Left kidney (tissue), 1 donor: ENCODE measurements at regions not wholly inside any gene's neighbourhood (a gene's known extent, or its start where the extent isn't known, plus 50 kb on each side); places are given as distances from the start of the nearest gene placed in this dataset.
"Not testable (repeated sequence)": the region's sequence is repeated elsewhere in the genome, so short reads cannot be mapped to it uniquely, and the experiment has no call there.

Experiments used
- DNase-seq: peaks from one replicate; pipeline ENCODE4 v3.0.0-alpha.2; 2013

DNA sequence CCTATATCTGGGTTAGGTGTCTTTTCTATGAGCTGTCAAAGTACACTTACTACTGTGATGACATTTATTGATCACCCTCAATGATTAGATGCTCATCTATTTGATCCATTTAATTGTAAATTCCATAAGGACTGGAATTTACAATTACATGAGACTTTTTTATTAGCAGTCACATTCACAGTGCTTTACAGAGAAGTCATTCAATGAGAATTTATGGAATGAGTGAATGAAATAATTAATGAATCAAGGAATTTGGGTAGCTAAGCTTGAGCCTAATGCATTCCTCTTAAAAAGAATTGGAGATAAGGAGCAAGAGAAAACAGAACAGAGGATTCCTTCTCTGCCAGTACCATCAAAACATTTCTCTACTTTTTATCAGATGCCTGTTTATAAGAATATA, 1437.5 kb upstream of the CDH8 start:
- DNase-seq, result no peak

- DNase-seq, result no peak
Observed at GRCh38 chr16:63467513-63467912, 1431.3 kb upstream of the CDH8 start.

- no peak for DNase-seq
Observed at GRCh38 chr16:63462316-63462715, 1426.1 kb upstream of the CDH8 start.

DNA sequence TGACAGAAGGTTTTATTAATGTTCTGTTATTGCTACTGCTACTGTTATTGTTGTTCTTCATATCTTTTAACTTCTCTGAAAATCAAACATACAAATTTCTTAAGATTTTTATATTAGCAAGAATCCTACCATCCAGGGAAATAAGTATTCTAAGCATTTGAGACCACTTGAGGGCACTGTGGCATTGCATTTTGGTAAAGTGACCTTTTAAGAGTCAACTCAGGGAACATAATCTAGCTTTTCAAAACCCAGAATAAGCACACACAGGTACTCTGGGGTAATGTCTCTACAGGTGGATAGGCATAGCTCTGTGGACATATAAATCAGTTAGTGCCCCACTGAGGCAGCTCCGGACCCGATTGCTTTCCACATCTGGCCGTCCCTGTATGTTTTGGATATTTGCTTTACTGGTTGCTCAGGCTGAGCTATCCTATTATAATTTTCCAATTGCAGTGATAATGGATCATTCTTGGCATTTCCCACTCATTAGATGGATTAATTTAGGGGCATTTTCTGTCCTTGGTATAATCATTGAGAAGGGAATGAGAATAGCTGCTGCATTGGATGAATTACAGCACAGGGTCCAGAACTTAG, 1425.1 kb upstream of the CDH8 start:
- DNase-seq, result peak; percentile 62

DNA sequence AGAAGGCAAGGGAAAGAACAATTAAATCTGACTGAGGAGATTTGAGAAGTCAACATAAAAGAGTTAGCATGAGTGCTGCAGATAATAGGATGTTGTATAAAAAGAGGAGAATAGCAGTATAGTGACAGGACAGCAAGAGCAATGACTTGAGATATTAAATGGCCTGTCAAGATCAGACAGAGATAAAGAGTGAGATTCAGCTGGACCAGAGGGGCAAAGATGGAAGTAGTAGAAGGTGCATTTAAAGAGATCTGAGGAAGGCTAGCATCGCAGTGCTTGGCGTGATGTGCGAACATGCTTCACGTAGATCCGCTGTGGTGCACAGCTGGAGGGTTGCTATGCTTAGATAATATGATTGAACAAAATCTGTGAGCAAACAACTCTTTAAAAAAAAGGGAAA, 1422.6 kb upstream of the CDH8 start:
- DNase-seq, result no peak

GRCh38 chr16:63457869-63458268, 1421.6 kb upstream of the CDH8 start:
- no peak for DNase-seq

- no peak for DNase-seq
Observed at GRCh38 chr16:63453261-63453660, 1417.0 kb upstream of the CDH8 start.

DNA sequence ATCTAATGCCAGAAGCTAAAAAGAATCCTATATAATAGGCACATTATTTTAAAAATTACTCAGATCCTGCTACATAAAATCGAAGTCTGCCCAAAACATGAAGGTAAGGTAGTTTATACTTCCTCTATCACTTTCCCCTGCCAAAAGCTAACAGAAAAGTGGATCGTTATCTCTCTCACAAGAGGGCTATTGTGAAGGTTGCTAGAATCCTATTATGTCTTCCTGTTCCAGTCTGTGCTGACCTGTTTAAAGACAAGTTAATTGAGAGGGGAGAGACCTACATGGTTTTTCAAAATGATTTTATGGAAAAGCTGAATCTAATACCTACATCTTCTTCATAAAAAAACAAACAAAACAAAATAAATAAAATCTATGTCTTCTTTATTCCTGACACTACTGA, 1410.9 kb upstream of the CDH8 start:
- no peak for DNase-seq

GRCh38 chr16:63442246-63442645, 1406.0 kb upstream of the CDH8 start:
- DNase-seq, result no peak

DNA sequence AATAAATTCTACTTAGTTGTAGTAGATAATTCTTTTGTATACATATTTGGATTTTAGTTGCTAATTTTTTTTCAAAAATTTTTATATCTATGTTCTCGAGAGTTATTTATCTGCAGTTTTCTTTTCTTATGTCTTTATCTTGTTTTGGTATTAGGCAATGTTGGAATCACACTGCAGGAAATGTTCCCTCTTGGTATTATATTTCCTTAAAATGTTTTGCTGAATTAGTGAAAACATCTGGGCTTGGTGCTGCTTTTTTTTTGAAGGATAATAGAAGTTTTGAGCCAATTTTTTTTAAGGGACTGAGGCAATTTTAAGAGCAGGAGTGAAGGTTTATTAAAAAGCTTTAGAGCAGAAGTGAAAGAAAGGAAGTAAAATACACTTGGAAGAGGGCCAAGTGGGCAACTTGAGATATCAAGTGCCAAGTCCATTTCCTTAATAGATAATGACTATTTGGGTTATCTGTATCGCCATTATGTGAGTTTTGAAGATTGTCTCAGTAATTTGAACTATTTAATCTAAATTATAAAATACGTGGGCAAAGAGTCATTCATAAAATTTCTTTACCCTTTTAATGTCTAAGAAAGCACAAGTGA, 1390.1 kb upstream of the CDH8 start:
- DNase-seq, result no peak

DNA sequence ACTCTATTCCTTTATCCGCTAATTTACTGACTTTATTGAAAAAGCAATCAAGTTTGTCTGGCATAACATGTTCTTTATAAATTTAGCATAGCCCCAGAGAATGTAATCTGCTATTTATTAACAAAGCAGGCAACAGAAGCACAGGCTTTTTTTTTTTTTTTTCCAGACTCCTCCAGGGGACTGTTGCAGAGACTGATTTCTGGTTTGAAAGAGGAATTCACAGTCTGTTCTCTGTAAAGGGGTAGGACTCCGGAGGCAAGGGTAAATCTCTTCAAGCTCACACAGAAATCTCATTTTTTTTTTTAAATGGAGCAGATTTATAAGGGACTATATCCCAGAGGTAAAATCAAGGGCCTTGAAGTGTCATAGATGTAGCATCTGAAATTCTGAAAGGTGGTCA, 1386.5 kb upstream of the CDH8 start:
- no peak for DNase-seq

- DNase-seq, result no peak
Observed at GRCh38 chr16:63416712-63417111, 1380.5 kb upstream of the CDH8 start.

- DNase-seq, result no peak
Observed at GRCh38 chr16:63415014-63415413, 1378.8 kb upstream of the CDH8 start.

- DNase-seq, result no peak
Observed at GRCh38 chr16:63410594-63410993, 1374.4 kb upstream of the CDH8 start.

DNA sequence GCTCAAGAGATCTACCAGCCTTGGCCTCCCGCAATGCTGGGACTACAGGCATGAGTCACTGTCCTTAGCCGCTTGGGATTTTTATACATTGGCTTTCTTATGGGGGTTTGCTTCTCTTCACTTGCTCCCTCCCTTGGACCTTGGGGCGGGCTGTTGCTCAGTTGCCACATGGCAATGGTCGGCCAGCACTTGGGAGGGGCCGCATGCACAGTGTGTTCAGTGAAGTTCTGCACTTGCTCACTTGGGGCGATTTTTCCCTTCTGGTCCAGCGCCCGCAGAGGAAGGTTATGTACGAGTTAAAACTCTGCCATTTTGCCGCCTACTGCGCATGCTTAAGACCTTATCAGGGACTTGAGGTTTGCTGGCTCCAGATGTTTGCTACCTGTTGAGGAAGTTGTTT, 1367.6 kb upstream of the CDH8 start:
- no peak for DNase-seq

GRCh38 chr16:63388277-63388676, 1352.0 kb upstream of the CDH8 start:
- not testable (repeated sequence) for DNase-seq

- DNase-seq, result no peak
Observed at GRCh38 chr16:63385714-63386432, 1349.6 kb upstream of the CDH8 start.

DNA sequence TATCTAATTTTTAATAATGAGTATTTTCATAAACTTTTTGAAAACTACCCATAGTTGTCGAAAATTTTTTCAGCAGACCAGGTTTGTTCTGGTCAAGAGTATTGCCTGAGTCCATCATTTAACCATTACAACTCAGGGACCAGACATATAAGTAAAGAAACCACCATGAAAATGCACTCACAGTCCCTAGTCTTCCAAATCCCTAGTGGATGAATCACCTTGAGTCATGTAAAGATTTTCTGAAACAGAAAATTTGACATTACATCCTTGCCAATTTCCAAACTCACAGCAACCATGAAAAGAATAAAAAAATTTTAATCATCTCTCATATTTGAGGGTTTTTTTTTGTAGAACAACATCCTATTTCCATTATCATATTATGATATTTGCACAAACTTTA, 1337.5 kb upstream of the CDH8 start:
- no peak for DNase-seq

DNA sequence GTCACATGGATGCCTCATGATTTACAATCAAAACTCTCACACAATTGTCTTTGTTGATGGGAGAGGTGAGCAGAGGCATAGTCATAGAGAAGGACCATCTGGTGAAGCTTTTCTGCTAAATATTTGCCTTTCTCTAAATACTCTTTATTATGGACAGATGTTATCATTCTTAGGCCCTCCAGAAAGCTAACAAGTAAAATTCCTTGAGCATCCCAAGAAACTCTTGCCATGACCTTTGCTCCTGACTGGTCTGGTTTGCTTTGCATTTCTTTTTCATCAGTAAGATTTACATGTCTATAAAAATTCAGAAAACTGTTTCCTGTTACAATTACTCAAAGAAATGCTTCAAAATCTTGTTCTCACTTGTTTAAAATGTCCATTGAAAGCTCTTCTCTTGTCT, 1336.6 kb upstream of the CDH8 start:
- peak; percentile 14 for DNase-seq

DNA sequence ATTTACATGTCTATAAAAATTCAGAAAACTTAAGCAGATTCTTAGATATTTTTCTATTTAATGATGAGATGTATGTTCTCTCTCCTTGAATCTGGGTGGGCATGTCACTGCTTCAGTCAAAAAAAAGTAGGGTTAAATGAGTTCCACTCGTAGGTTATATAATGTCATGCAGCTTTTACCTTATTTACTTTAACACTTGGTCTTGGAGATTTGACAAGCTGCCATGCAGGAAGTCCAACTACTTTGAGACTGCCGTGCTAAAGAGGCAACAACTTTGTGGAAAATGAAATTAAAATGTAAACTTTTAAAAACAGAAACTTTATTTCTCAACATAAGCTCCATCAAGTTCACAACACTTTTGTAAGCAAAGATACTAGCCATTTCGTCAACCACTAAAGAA, 1336.0 kb upstream of the CDH8 start:
- no peak for DNase-seq

- no peak for DNase-seq
Observed at GRCh38 chr16:63365649-63366304, 1329.5 kb upstream of the CDH8 start.

DNA sequence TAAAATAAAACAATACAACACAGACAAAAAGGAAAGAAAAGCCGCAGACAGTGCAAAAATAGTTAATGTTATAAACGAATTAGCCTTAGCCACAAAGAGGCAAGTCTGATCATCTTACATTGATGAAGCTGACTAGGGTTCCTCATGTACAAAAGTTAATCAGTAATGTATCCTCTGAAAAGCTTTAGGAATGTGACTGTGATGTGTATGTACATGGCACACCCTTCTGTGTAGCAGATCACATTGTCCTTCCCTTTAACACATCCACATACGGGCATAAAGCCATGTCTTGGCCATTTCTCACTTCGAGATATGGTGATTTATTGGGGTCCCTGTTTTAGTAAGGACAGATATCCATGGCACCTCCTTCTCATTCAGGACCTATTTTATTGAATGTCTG, 1327.5 kb upstream of the CDH8 start:
- no peak for DNase-seq

DNA sequence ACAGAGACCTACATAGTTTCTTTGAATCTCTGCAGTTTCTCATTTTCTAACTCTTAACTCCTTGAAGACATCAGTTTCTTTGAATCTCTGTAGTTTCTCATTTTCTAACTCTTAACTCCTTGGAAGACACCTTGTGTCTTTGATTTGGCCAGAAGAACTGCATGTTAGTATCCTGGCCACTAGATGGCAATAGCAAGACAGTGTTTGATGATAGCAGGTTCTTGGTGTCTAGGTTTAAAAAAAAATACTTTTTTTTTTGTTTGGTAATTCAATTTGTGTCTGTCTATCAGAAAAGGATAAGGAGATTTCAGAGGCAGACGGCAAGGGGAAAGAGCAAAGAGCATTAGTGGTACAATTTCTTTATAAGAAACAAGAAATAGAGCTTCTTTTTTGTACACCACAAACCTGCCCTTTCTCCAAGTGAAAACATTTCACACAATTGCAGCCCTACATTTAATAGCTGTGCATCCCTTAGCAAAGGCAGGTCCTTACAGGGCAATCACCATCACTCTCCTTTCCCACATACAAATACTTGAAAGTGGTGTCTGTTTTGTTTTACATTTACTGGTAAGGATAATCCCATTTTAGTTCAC, 1324.9 kb upstream of the CDH8 start:
- DNase-seq, result peak; percentile 60
